H1 (cell line): ENCODE measurements at regions not wholly inside any gene's neighbourhood (a gene's known extent, or its start where the extent isn't known, plus 50 kb on each side); places are given as distances from the start of the nearest gene placed in this dataset.

Experiments used
- CTCF ChIA-PET: fragments of 300-600 bp; sonication (Branson Sonifier 250); formaldehyde crosslinking; loops from one replicate; lab custom pipeline; 2021; ENCODE audit not compliant: partially characterized antibody; lab: Charles Lee
- POLR2A ChIA-PET: fragments of 300-600 bp; sonication (Branson Sonifier 250); formaldehyde crosslinking; loops from one replicate; lab custom pipeline; 2021; ENCODE audit warnings: inconsistent platforms; ENCODE audit not compliant: partially characterized antibody; lab: Charles Lee
- DNase-seq, 2 experiments: peaks; one replicate each; pipeline versions ENCODE4 v3.0.0 to v3.0.0-alpha.2; 2010 to 2022; ENCODE audit warnings: low spot score in 2 of 2, low read depth in 1 of 2, mixed read lengths in 1 of 2
- FAIRE-seq: peaks from 2 replicates; lab custom pipeline; 2011; peaks lifted over from hg19 to GRCh38; lab: Jason Lieb, UNC
- H2AFZ ChIP-seq: 2 replicates; pipeline ENCODE4 v1.8.1; 2012; ENCODE audit warnings: low read length, inconsistent platforms
- H2AK5ac ChIP-seq: 2 replicates; pipeline ENCODE4 v1.6.1; 2013; ENCODE audit warnings: low read depth, low read length
- H2BK120ac ChIP-seq: replicated peaks from 2 replicates; pipeline ENCODE3; 2013; ENCODE audit warnings: low read depth, low read length, inconsistent platforms
- H2BK12ac ChIP-seq: 2 replicates; pipeline ENCODE4 v1.6.1; 2013; ENCODE audit warnings: low read depth, low read length
- H2BK15ac ChIP-seq: 2 replicates; pipeline ENCODE4 v1.6.1; 2013; ENCODE audit warnings: low read length
- H2BK20ac ChIP-seq: 2 replicates; pipeline ENCODE4 v1.6.1; 2013; ENCODE audit warnings: low read length
- H2BK5ac ChIP-seq: 2 replicates; pipeline ENCODE4 v1.6.1; 2013; ENCODE audit warnings: low read depth, low read length
- H3K14ac ChIP-seq: 2 replicates; pipeline ENCODE4 v1.6.1; 2013; ENCODE audit warnings: inconsistent platforms; ENCODE audit not compliant: insufficient read length
- H3K18ac ChIP-seq: 2 replicates; pipeline ENCODE4 v1.6.1; 2013; ENCODE audit warnings: low read length; ENCODE audit errors: extremely low read depth
- H3K23ac ChIP-seq: 2 replicates; pipeline ENCODE4 v1.6.1; 2013; ENCODE audit warnings: inconsistent platforms; ENCODE audit not compliant: insufficient read length
- H3K23me2 ChIP-seq: 2 replicates; pipeline ENCODE4 v1.6.1; 2013; ENCODE audit warnings: low read depth, low read length
- H3K27ac ChIP-seq: 2 replicates; pipeline ENCODE4 v1.6.1; 2011; ENCODE audit warnings: low read depth, low read length, inconsistent platforms
- H3K27me3 ChIP-seq, 4 experiments: replicated peaks in 1 of 4; 1 replicate in 1 of 4; 2 replicates in 3 of 4; pipeline versions ENCODE4 v1.6.1 to v1.8.1; 2011 to 2013; ENCODE audit warnings: low read length in 3 of 4, mild to moderate bottlenecking in 3 of 4, inconsistent platforms in 2 of 4, mixed read lengths in 2 of 4, moderate library complexity in 1 of 4; ENCODE audit not compliant: control insufficient read depth in 3 of 4, insufficient read depth in 3 of 4; ENCODE audit errors: extremely low read depth in 1 of 4
- H3K36me3 ChIP-seq, 4 experiments: 2 replicates each; pipeline versions ENCODE4 v1.6.1 to v1.8.1; 2011 to 2013; ENCODE audit warnings: mild to moderate bottlenecking in 4 of 4, low read length in 3 of 4, moderate library complexity in 2 of 4, control low read depth in 1 of 4, inconsistent platforms in 1 of 4; ENCODE audit not compliant: insufficient read depth in 4 of 4, control insufficient read depth in 2 of 4
- H3K4ac ChIP-seq: replicated peaks from 2 replicates; pipeline ENCODE3; 2013; ENCODE audit warnings: low read length, low read depth, mixed read lengths, inconsistent platforms; ENCODE audit not compliant: insufficient read length
- H3K4me1 ChIP-seq, 4 experiments: replicated peaks in 1 of 4; 1 replicate in 1 of 4; 2 replicates in 3 of 4; pipeline versions ENCODE4 v1.6.1 to v1.8.1; 2011 to 2013; ENCODE audit warnings: low read length in 3 of 4, inconsistent platforms in 2 of 4, mixed read lengths in 1 of 4; ENCODE audit not compliant: insufficient read depth in 4 of 4, control insufficient read depth in 3 of 4
- H3K4me2 ChIP-seq, 2 experiments: 2 replicates each; pipeline versions ENCODE4 v1.6.1 to v1.8.1; 2011 to 2013; ENCODE audit warnings: low read depth in 2 of 2, low read length in 2 of 2, control low read depth in 1 of 2, inconsistent platforms in 1 of 2, mild to moderate bottlenecking in 1 of 2; ENCODE audit not compliant: insufficient read depth in 1 of 2
- H3K4me3 ChIP-seq, 4 experiments: fragments of 200-600, 300-600 bp in 1 of 4; sonication (generic), shearing (Covaris generic), sonication (Bioruptor Twin) in 1 of 4; 2 replicates each; pipeline versions ENCODE4 v1.5.1 to v1.8.1; 2011 to 2016; ENCODE audit warnings: low read length in 4 of 4, low read depth in 3 of 4, control low read depth in 2 of 4, inconsistent platforms in 2 of 4, mild to moderate bottlenecking in 2 of 4, mixed read lengths in 1 of 4, moderate library complexity in 1 of 4; ENCODE audit not compliant: insufficient read depth in 2 of 4; ENCODE audit errors: extremely low read depth in 1 of 4
- H3K56ac ChIP-seq: replicated peaks from 2 replicates; pipeline ENCODE3; 2013; ENCODE audit warnings: low read depth, mild to moderate bottlenecking, mixed read lengths, low read length, inconsistent platforms; ENCODE audit not compliant: insufficient read length
- H3K79me1 ChIP-seq: 2 replicates; pipeline ENCODE4 v1.6.1; 2013; ENCODE audit warnings: low read depth, low read length, control low read depth
- H3K79me2 ChIP-seq, 2 experiments: 2 replicates each; pipeline versions ENCODE4 v1.6.1 to v1.8.1; 2012 to 2013; ENCODE audit warnings: low read length in 2 of 2, mild to moderate bottlenecking in 2 of 2, inconsistent platforms in 1 of 2; ENCODE audit not compliant: insufficient read depth in 2 of 2, control insufficient read depth in 1 of 2
- H3K9ac ChIP-seq, 4 experiments: replicated peaks in 1 of 4; 1 replicate in 1 of 4; 2 replicates in 3 of 4; pipeline versions ENCODE4 v1.6.1 to v1.8.1; 2011 to 2013; ENCODE audit warnings: low read depth in 3 of 4, low read length in 3 of 4, control low read depth in 2 of 4, mild to moderate bottlenecking in 2 of 4, moderate library complexity in 2 of 4, inconsistent platforms in 1 of 4; ENCODE audit errors: extremely low read depth in 1 of 4
- H3K9me3 ChIP-seq, 2 experiments: 2 replicates each; pipeline versions ENCODE4 v1.6.1 to v1.8.1; 2012 to 2013; ENCODE audit warnings: mild to moderate bottlenecking in 2 of 2, moderate library complexity in 2 of 2, control low read depth in 1 of 2, inconsistent platforms in 1 of 2, low read depth in 1 of 2, low read length in 1 of 2, mixed read lengths in 1 of 2; ENCODE audit not compliant: insufficient read depth in 2 of 2
- H4K20me1 ChIP-seq, 2 experiments: replicated peaks in 1 of 2; 2 replicates each; pipeline versions ENCODE3 to v1.8.1; 2011 to 2013; ENCODE audit warnings: inconsistent platforms in 2 of 2, low read length in 2 of 2, mild to moderate bottlenecking in 1 of 2; ENCODE audit not compliant: insufficient read depth in 2 of 2, control insufficient read depth in 1 of 2
- H4K5ac ChIP-seq: 2 replicates; pipeline ENCODE4 v1.6.1; 2013; ENCODE audit warnings: low read length, low read depth, mixed read lengths, inconsistent platforms; ENCODE audit not compliant: insufficient read length
- H4K8ac ChIP-seq: 2 replicates; pipeline ENCODE4 v1.8.0; 2013; ENCODE audit warnings: mild to moderate bottlenecking, moderate library complexity, low read length, inconsistent platforms; ENCODE audit not compliant: insufficient read depth; ENCODE audit errors: extremely low read depth
- H4K91ac ChIP-seq: replicated peaks from 2 replicates; pipeline ENCODE3; 2013; ENCODE audit warnings: low read length, mixed read lengths, inconsistent platforms; ENCODE audit not compliant: insufficient read length
- CEBPB ChIP-seq: IDR thresholded peaks from 2 replicates; pipeline ENCODE4 v1.6.1; 2012; ENCODE audit warnings: low read depth, low read length
- FOSL1 ChIP-seq: IDR thresholded peaks from 2 replicates; pipeline ENCODE4 v1.6.1; 2011; ENCODE audit warnings: mild to moderate bottlenecking, low read depth, low read length, moderate library complexity; ENCODE audit not compliant: insufficient read depth
- KDM4A ChIP-seq: IDR thresholded peaks from one replicate; pipeline ENCODE4 v1.7.1; 2012; ENCODE audit warnings: low read depth, mild to moderate bottlenecking, moderate library complexity, low read length, inconsistent platforms; ENCODE audit not compliant: severe bottlenecking
- POLR2AphosphoS5 ChIP-seq: IDR thresholded peaks from 2 replicates; pipeline ENCODE4 v1.6.1; 2011; ENCODE audit warnings: low read depth, low read length
- RNF2 ChIP-seq: fragments of 200-900, 300-1000 bp; sonication (generic); IDR thresholded peaks from 2 replicates; pipeline ENCODE4 v1.7.1; 2016; ENCODE audit warnings: borderline replicate concordance, low read depth, mild to moderate bottlenecking, antibody characterized with exemption, low read length; ENCODE audit not compliant: poor library complexity, severe bottlenecking; ENCODE audit errors: missing control alignments
- SIX5 ChIP-seq: IDR thresholded peaks from 2 replicates; pipeline ENCODE4 v1.6.1; 2011; ENCODE audit warnings: mild to moderate bottlenecking, low read depth, low read length
- WGBS, 2 experiments: shearing (Covaris generic) in 1 of 2; methylation state at CpG; one replicate each; pipeline versions ENCODE4 v1.1.6 to v1.1.7; 2013 to 2015; ENCODE audit warnings: low lambda C conversion rate in 2 of 2, mixed read lengths in 2 of 2, inconsistent platforms in 1 of 2, low coverage in 1 of 2, missing lambda C conversion rate in 1 of 2; ENCODE audit not compliant: insufficient replicate concordance in 2 of 2, insufficient coverage in 1 of 2, insufficient read length in 1 of 2; ENCODE audit errors: extremely low coverage in 1 of 2, missing lambda C conversion rate in 1 of 2; 5-methylcytosine and 5-hydroxymethylcytosine counted together
- TF ChIP-seq, protein P1 (sequence below): IDR thresholded peaks from 2 replicates; pipeline ENCODE4 v1.6.1; 2011; ENCODE audit warnings: low read length, improper control_type of control experiment

DNA sequence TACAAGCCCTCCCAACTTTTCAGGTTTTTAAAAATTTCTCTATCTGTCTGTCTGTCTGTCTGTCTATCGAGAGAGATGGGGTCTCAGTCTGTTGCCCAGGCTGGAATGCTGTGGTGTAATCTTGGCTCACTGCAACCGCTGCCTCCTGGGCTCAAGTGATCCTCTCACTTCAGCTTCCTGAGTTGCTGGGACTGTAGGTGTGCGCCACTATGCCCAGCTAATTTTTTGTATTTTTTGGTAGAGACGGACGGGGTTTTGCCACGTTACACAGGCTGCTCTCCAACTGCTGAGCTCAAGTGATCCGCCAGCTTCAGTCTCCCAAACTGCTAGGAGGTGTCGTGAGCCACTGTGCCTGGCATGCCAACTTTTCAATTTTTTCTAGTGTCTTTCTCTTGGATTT is 437.2 kb downstream of the PCNX1 start:
- no peak overlapping the region for H2BK120ac ChIP-seq
- H3K79me1 ChIP-seq, result peaks cover 3% of the 10 kb centered on the region; the same call in 1 of the 2 replicates
- no peak overlapping the region for H2BK12ac ChIP-seq
- H3K4ac ChIP-seq, result no peak overlapping the region
- H2AFZ ChIP-seq, result no peak overlapping the region
- H3K23me2 ChIP-seq, result no peaks in the 10 kb centered on the region
- no peak overlapping the region for H3K23ac ChIP-seq
- H3K4me3 ChIP-seq, result no peak overlapping the region
- POLR2A ChIA-PET, result interaction anchor here (0.7 kb wide), 1 partner anchor 536 kb away, joined by 3 read pairs; no protein-coding TSS in a partner anchor
- H4K5ac ChIP-seq, result no peak overlapping the region
- peaks cover 0 to 5% of the 10 kb centered on the region in 2 experiments for H4K20me1 ChIP-seq
- no peak overlapping the region for H2BK5ac ChIP-seq
- WGBS, 2 experiments, result 92% methylated on average over 8 of the region's 8 CpGs; no CpG with 5 or more reads in 1 of the 2 experiments
- no peaks in the 10 kb centered on the region for H3K36me3 ChIP-seq
- H3K18ac ChIP-seq, result no peak overlapping the region
- H3K27ac ChIP-seq, result no peak overlapping the region; the same call in 1 of the 2 replicates
- peaks cover 0 to 3% (median 1%) of the 10 kb centered on the region in 4 experiments; a peak in 2 of 7 replicates for H3K4me1 ChIP-seq
- no peaks in the 10 kb centered on the region for H3K9me3 ChIP-seq
- H3K27me3 ChIP-seq, result no peaks in the 10 kb centered on the region
- TF ChIP-seq FOSL1, result no peak
- TF ChIP-seq SIX5, result no peak
- TF ChIP-seq CEBPB, result no peak
- TF ChIP-seq RNF2, result no peak
- TF ChIP-seq, protein P1, sequence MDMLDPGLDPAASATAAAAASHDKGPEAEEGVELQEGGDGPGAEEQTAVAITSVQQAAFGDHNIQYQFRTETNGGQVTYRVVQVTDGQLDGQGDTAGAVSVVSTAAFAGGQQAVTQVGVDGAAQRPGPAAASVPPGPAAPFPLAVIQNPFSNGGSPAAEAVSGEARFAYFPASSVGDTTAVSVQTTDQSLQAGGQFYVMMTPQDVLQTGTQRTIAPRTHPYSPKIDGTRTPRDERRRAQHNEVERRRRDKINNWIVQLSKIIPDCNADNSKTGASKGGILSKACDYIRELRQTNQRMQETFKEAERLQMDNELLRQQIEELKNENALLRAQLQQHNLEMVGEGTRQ, result no peak
- TF ChIP-seq KDM4A, result no peak
- TF ChIP-seq POLR2AphosphoS5, result no peak
- H2BK20ac ChIP-seq, result no peak overlapping the region
- no peak overlapping the region for H3K56ac ChIP-seq
- no peak overlapping the region for H4K91ac ChIP-seq
- peaks cover 0 to 95% of the 10 kb centered on the region in 2 experiments; a peak in 3 of 4 replicates for H3K79me2 ChIP-seq
- no peak overlapping the region for H4K8ac ChIP-seq
- no peak overlapping the region for H2BK15ac ChIP-seq
- H3K14ac ChIP-seq, result no peak overlapping the region
- CTCF ChIA-PET, result no interaction called here
- H3K4me2 ChIP-seq, result no peak overlapping the region
- no peak overlapping the region for H2AK5ac ChIP-seq
- no peak overlapping the region for H3K9ac ChIP-seq
- DNase-seq (no peak), FAIRE-seq (no peak)
